Fibroblast of lung (primary cell): ENCODE measurements at regions not wholly inside any gene's neighbourhood (a gene's known extent, or its start where the extent isn't known, plus 50 kb on each side); places are given as distances from the start of the nearest gene placed in this dataset.

Source experiments
- DNase-seq, 2 donors: peaks; one replicate each; pipeline versions ENCODE4 v3.0.0 to v3.0.0-alpha.2; 2010; ENCODE audit warnings: low read depth in 2 of 2
- H2AFZ ChIP-seq: 2 replicates; pipeline ENCODE4 v1.5.1; 2012; ENCODE audit warnings: low read length, control low read depth, inconsistent platforms
- H3K27ac ChIP-seq: 2 replicates; pipeline ENCODE4 v1.5.1; 2011; ENCODE audit warnings: low read length, control low read depth; ENCODE audit not compliant: insufficient read depth
- H3K27me3 ChIP-seq: 2 replicates; pipeline ENCODE4 v1.5.1; 2011; ENCODE audit warnings: mild to moderate bottlenecking, low read length; ENCODE audit not compliant: control insufficient read depth, insufficient read depth
- H3K36me3 ChIP-seq: 2 replicates; pipeline ENCODE4 v1.5.1; 2011; ENCODE audit warnings: low read length; ENCODE audit not compliant: control insufficient read depth, insufficient read depth
- H3K4me1 ChIP-seq: 2 replicates; pipeline ENCODE4 v1.5.1; 2011; ENCODE audit warnings: low read length; ENCODE audit not compliant: control insufficient read depth, insufficient read depth; ENCODE audit errors: extremely low read depth
- H3K4me2 ChIP-seq: 2 replicates; pipeline ENCODE4 v1.5.1; 2011; ENCODE audit warnings: low read length, control low read depth; ENCODE audit not compliant: insufficient read depth; ENCODE audit errors: extremely low read depth
- H3K4me3 ChIP-seq, 4 experiments: fragments of 200-600 bp in 1 of 4; sonication (generic) in 1 of 4; replicated peaks in 1 of 4; 2 replicates each; pipeline ENCODE4 v1.5.1; 2011 to 2016; ENCODE audit warnings: low read length in 4 of 4, low read depth in 3 of 4, mild to moderate bottlenecking in 3 of 4, control low read depth in 2 of 4, inconsistent platforms in 1 of 4, mixed read lengths in 1 of 4; ENCODE audit not compliant: insufficient read depth in 1 of 4; ENCODE audit errors: control extremely low read depth in 1 of 4
- H3K79me2 ChIP-seq: 2 replicates; pipeline ENCODE4 v1.5.1; 2012; ENCODE audit warnings: mild to moderate bottlenecking, low read length, inconsistent platforms; ENCODE audit not compliant: control insufficient read depth, insufficient read depth
- H3K9ac ChIP-seq: 2 replicates; pipeline ENCODE4 v1.5.1; 2011; ENCODE audit warnings: mild to moderate bottlenecking, low read length, control low read depth; ENCODE audit not compliant: insufficient read depth
- H3K9me3 ChIP-seq: 2 replicates; pipeline ENCODE4 v1.5.1; 2012; ENCODE audit warnings: low read depth, low read length; ENCODE audit not compliant: control insufficient read depth, insufficient read depth
- H4K20me1 ChIP-seq: 2 replicates; pipeline ENCODE4 v1.5.1; 2011; ENCODE audit warnings: low read length; ENCODE audit not compliant: control insufficient read depth, insufficient read depth; ENCODE audit errors: extremely low read depth
- EZH2 ChIP-seq: IDR thresholded peaks from 2 replicates; pipeline ENCODE4 v1.5.1; 2012; ENCODE audit warnings: low read length, control low read depth, mild to moderate bottlenecking; ENCODE audit errors: missing control alignments
- TF ChIP-seq, protein P1 (sequence below), 2 donors: IDR thresholded peaks in 1 of 2; conservative IDR thresholded peaks in 1 of 2; 1 replicate in 1 of 2; 2 replicates in 1 of 2; pipeline ENCODE4 v1.5.1; 2011 to 2012; ENCODE audit warnings: low read length in 2 of 2, control low read depth in 1 of 2, inconsistent platforms in 1 of 2, low read depth in 1 of 2, mild to moderate bottlenecking in 1 of 2

- no peak overlapping the region for H3K27ac ChIP-seq
- no peaks in the 10 kb centered on the region for H4K20me1 ChIP-seq
- no peak overlapping the region for H3K9ac ChIP-seq
- no peak overlapping the region for H2AFZ ChIP-seq
- no peaks in the 10 kb centered on the region for H3K79me2 ChIP-seq
- H3K4me2 ChIP-seq = no peak overlapping the region
- no peaks in the 10 kb centered on the region for H3K27me3 ChIP-seq
- TF ChIP-seq EZH2 = no peak
- TF ChIP-seq, protein P1, sequence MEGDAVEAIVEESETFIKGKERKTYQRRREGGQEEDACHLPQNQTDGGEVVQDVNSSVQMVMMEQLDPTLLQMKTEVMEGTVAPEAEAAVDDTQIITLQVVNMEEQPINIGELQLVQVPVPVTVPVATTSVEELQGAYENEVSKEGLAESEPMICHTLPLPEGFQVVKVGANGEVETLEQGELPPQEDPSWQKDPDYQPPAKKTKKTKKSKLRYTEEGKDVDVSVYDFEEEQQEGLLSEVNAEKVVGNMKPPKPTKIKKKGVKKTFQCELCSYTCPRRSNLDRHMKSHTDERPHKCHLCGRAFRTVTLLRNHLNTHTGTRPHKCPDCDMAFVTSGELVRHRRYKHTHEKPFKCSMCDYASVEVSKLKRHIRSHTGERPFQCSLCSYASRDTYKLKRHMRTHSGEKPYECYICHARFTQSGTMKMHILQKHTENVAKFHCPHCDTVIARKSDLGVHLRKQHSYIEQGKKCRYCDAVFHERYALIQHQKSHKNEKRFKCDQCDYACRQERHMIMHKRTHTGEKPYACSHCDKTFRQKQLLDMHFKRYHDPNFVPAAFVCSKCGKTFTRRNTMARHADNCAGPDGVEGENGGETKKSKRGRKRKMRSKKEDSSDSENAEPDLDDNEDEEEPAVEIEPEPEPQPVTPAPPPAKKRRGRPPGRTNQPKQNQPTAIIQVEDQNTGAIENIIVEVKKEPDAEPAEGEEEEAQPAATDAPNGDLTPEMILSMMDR (conservative IDR thresholded peaks at IDR 0.05 in 1 of 2, IDR thresholded peaks at IDR 0.05 in 1 of 2; ENCODE audit: low read depth in 1 of 2, low read length in 2 of 2) = no peak
- H3K9me3 ChIP-seq = no peaks in the 10 kb centered on the region
- no peak for DNase-seq
- H3K36me3 ChIP-seq = no peaks in the 10 kb centered on the region
- H3K4me1 ChIP-seq = peaks cover 7% of the 10 kb centered on the region
- no peak overlapping the region for H3K4me3 ChIP-seq
Observed at GRCh38 chr6:44582930-44583329, 195.4 kb downstream of the CDC5L start.

GRCh38 chr6:44590471-44590870, 203.0 kb downstream of the CDC5L start:
- H4K20me1 ChIP-seq = no peaks in the 10 kb centered on the region
- no peaks in the 10 kb centered on the region for H3K79me2 ChIP-seq
- TF ChIP-seq EZH2 = no peak
- TF ChIP-seq, protein P1 (conservative IDR thresholded peaks at IDR 0.05 in 1 of 2, IDR thresholded peaks at IDR 0.05 in 1 of 2; ENCODE audit: low read depth in 1 of 2, low read length in 2 of 2) = no peak
- no peak overlapping the region for H3K9ac ChIP-seq
- H3K4me1 ChIP-seq = no peaks in the 10 kb centered on the region
- H3K4me3 ChIP-seq = no peak overlapping the region
- no peak overlapping the region for H3K27ac ChIP-seq
- H3K36me3 ChIP-seq = no peaks in the 10 kb centered on the region
- no peaks in the 10 kb centered on the region for H3K27me3 ChIP-seq
- no peak overlapping the region for H2AFZ ChIP-seq
- no peak overlapping the region for H3K4me2 ChIP-seq
- H3K9me3 ChIP-seq = no peaks in the 10 kb centered on the region
- no peak for DNase-seq

GRCh38 chr6:44593539-44593944, 206.0 kb downstream of the CDC5L start:
- Histone ChIP-seq H4K20me1 (no peaks in the 10 kb centered on the region), H3K9ac (no peak overlapping the region), H3K4me3 (no peak overlapping the region), H3K27me3 (no peaks in the 10 kb centered on the region), H3K36me3 (no peaks in the 10 kb centered on the region), H3K4me1 (no peaks in the 10 kb centered on the region), H3K9me3 (no peaks in the 10 kb centered on the region), H3K27ac (no peak overlapping the region), H3K79me2 (no peaks in the 10 kb centered on the region), H3K4me2 (no peak overlapping the region), H2AFZ (no peak overlapping the region)
- DNase-seq = peak; percentile 64 to 68
- TF ChIP-seq EZH2 = no peak
- TF ChIP-seq, protein P1 (conservative IDR thresholded peaks at IDR 0.05 in 1 of 2, IDR thresholded peaks at IDR 0.05 in 1 of 2; ENCODE audit: low read depth in 1 of 2, low read length in 2 of 2) = peak; percentile 50 to 59
